ENCODE measurements at regions not wholly inside any gene's neighbourhood (a gene's known extent, or its start where the extent isn't known, plus 50 kb on each side); places are given as distances from the start of the nearest gene placed in this dataset.
"Not testable (repeated sequence)": the region's sequence is repeated elsewhere in the genome, so short reads cannot be mapped to it uniquely, and the experiment has no call there.

GRCh38 chr3:59245859-59246501 lies 196.2 kb upstream of the CFAP20DC start:
- Histone ChIP-seq H3K36me3 (no peaks in the 10 kb centered on the region), H3K27me3 (no peaks in the 10 kb centered on the region), H3K9me3 (no peaks in the 10 kb centered on the region; the same call in 1 of the 2 replicates), H3K4me3 (no peak overlapping the region)
- DNase-seq: no peak

GRCh38 chr3:59245300-59245858 lies 195.6 kb upstream of the CFAP20DC start:
- H3K9me3 ChIP-seq: no peaks in the 10 kb centered on the region; the same call in 1 of the 2 replicates
- H3K36me3 ChIP-seq: no peaks in the 10 kb centered on the region
- no peak overlapping the region for H3K4me3 ChIP-seq
- H3K27me3 ChIP-seq: no peaks in the 10 kb centered on the region
- no peak for DNase-seq

- Histone ChIP-seq H3K9me3 (no peaks in the 10 kb centered on the region; the same call in 1 of the 2 replicates), H3K4me3 (no peak overlapping the region), H3K36me3 (no peaks in the 10 kb centered on the region), H3K27me3 (no peaks in the 10 kb centered on the region)
- DNase-seq: no peak
Measured at GRCh38 chr3:59244343-59244742, 194.5 kb upstream of the CFAP20DC start.

- no peak for DNase-seq
- Histone ChIP-seq H3K4me3 (no peak overlapping the region), H3K36me3 (no peaks in the 10 kb centered on the region), H3K27me3 (no peaks in the 10 kb centered on the region), H3K9me3 (no peaks in the 10 kb centered on the region; the same call in 1 of the 2 replicates)
Measured at GRCh38 chr3:59243476-59243875, 193.7 kb upstream of the CFAP20DC start.

- Histone ChIP-seq H3K9me3 (no peaks in the 10 kb centered on the region; the same call in 1 of the 2 replicates), H3K36me3 (no peaks in the 10 kb centered on the region), H3K27me3 (no peaks in the 10 kb centered on the region), H3K4me3 (no peak overlapping the region)
- DNase-seq: no peak
Measured at GRCh38 chr3:59240666-59241255, 190.9 kb upstream of the CFAP20DC start.

GRCh38 chr3:59237121-59237520 lies 187.3 kb upstream of the CFAP20DC start:
- no peaks in the 10 kb centered on the region for H3K36me3 ChIP-seq
- no peaks in the 10 kb centered on the region for H3K27me3 ChIP-seq
- no peak overlapping the region for H3K4me3 ChIP-seq
- no peak for DNase-seq
- no peaks in the 10 kb centered on the region for H3K9me3 ChIP-seq

- DNase-seq: no peak
- Histone ChIP-seq H3K4me3 (no peak overlapping the region), H3K36me3 (no peaks in the 10 kb centered on the region), H3K9me3 (no peaks in the 10 kb centered on the region), H3K27me3 (no peaks in the 10 kb centered on the region)
Measured at GRCh38 chr3:59235634-59236012, 185.8 kb upstream of the CFAP20DC start.

- Histone ChIP-seq H3K36me3 (no peaks in the 10 kb centered on the region), H3K9me3 (no peaks in the 10 kb centered on the region), H3K4me3 (no peak overlapping the region), H3K27me3 (no peaks in the 10 kb centered on the region)
- DNase-seq: no peak
Measured at GRCh38 chr3:59234884-59235633, 185.2 kb upstream of the CFAP20DC start.

GRCh38 chr3:59230379-59230778 lies 180.6 kb upstream of the CFAP20DC start:
- H3K4me3 ChIP-seq, H3K36me3 ChIP-seq, H3K27me3 ChIP-seq, DNase-seq, H3K9me3 ChIP-seq: not testable (repeated sequence)

- no peaks in the 10 kb centered on the region for H3K36me3 ChIP-seq
- no peak for DNase-seq
- H3K4me3 ChIP-seq: no peak overlapping the region
- no peaks in the 10 kb centered on the region for H3K9me3 ChIP-seq
- no peaks in the 10 kb centered on the region for H3K27me3 ChIP-seq
Measured at GRCh38 chr3:59213860-59214259, 164.0 kb upstream of the CFAP20DC start.

- Histone ChIP-seq H3K9me3 (no peaks in the 10 kb centered on the region), H3K4me3 (no peak overlapping the region), H3K27me3 (no peaks in the 10 kb centered on the region), H3K36me3 (no peaks in the 10 kb centered on the region)
- no peak for DNase-seq
Measured at GRCh38 chr3:59212128-59212779, 162.4 kb upstream of the CFAP20DC start.

- no peaks in the 10 kb centered on the region for H3K9me3 ChIP-seq
- H3K4me3 ChIP-seq: no peak overlapping the region
- no peaks in the 10 kb centered on the region for H3K36me3 ChIP-seq
- H3K27me3 ChIP-seq: no peaks in the 10 kb centered on the region
- DNase-seq: no peak
Measured at GRCh38 chr3:59210260-59210659, 160.4 kb upstream of the CFAP20DC start.

- H3K9me3 ChIP-seq: no peaks in the 10 kb centered on the region
- no peak for DNase-seq
- no peaks in the 10 kb centered on the region for H3K36me3 ChIP-seq
- H3K4me3 ChIP-seq: no peak overlapping the region
- H3K27me3 ChIP-seq: no peaks in the 10 kb centered on the region
Measured at GRCh38 chr3:59192473-59192872, 142.6 kb upstream of the CFAP20DC start.

GRCh38 chr3:59191651-59192050 lies 141.8 kb upstream of the CFAP20DC start:
- Histone ChIP-seq H3K4me3 (no peak overlapping the region), H3K27me3 (no peaks in the 10 kb centered on the region), H3K36me3 (no peaks in the 10 kb centered on the region), H3K9me3 (no peaks in the 10 kb centered on the region)
- no peak for DNase-seq

- H3K4me3 ChIP-seq: no peak overlapping the region
- no peaks in the 10 kb centered on the region for H3K27me3 ChIP-seq
- H3K9me3 ChIP-seq: no peaks in the 10 kb centered on the region
- H3K36me3 ChIP-seq: no peaks in the 10 kb centered on the region
- no peak for DNase-seq
Measured at GRCh38 chr3:59189939-59190338, 140.1 kb upstream of the CFAP20DC start.

GRCh38 chr3:59189526-59189925 lies 139.7 kb upstream of the CFAP20DC start:
- Histone ChIP-seq H3K9me3 (no peaks in the 10 kb centered on the region), H3K36me3 (no peaks in the 10 kb centered on the region), H3K4me3 (no peak overlapping the region), H3K27me3 (no peaks in the 10 kb centered on the region)
- DNase-seq: peak; percentile 74

GRCh38 chr3:59186725-59187124 lies 136.9 kb upstream of the CFAP20DC start:
- DNase-seq: no peak
- Histone ChIP-seq H3K4me3 (no peak overlapping the region), H3K9me3 (no peaks in the 10 kb centered on the region), H3K36me3 (no peaks in the 10 kb centered on the region), H3K27me3 (no peaks in the 10 kb centered on the region)

All from MG63 (cell line).